KMS-11 (cell line): ENCODE measurements at regions not wholly inside any gene's neighbourhood (a gene's known extent, or its start where the extent isn't known, plus 50 kb on each side); places are given as distances from the start of the nearest gene placed in this dataset.

Source experiments
- H2AFZ ChIP-seq: fragments of 200-600 bp; sonication (generic); 2 replicates; pipeline ENCODE4 v1.6.1; 2016; ENCODE audit warnings: antibody characterized with exemption, mixed run types, low read depth
- H3K27ac ChIP-seq: fragments of 200-600 bp; sonication (generic); 2 replicates; pipeline ENCODE4 v1.6.1; 2016; ENCODE audit warnings: mild to moderate bottlenecking, mixed run types
- H3K27me3 ChIP-seq: fragments of 200-600 bp; sonication (generic); 2 replicates; pipeline ENCODE4 v1.6.1; 2017; ENCODE audit warnings: mild to moderate bottlenecking, low read depth, mixed run types, moderate library complexity; ENCODE audit not compliant: insufficient read depth
- H3K36me3 ChIP-seq: fragments of 200-600 bp; sonication (generic); 2 replicates; pipeline ENCODE4 v1.6.1; 2017; ENCODE audit warnings: mild to moderate bottlenecking, mixed run types; ENCODE audit not compliant: insufficient read depth
- H3K4me1 ChIP-seq: fragments of 200-600 bp; sonication (generic); 2 replicates; pipeline ENCODE4 v1.6.1; 2016; ENCODE audit warnings: mild to moderate bottlenecking, low read depth, mixed run types; ENCODE audit not compliant: poor library complexity, severe bottlenecking
- H3K4me2 ChIP-seq: fragments of 200-600 bp; sonication (generic); 2 replicates; pipeline ENCODE4 v1.7.0; 2016; ENCODE audit warnings: mild to moderate bottlenecking, mixed run types
- H3K4me3 ChIP-seq: fragments of 200-600 bp; sonication (generic); IDR thresholded peaks from 2 replicates; pipeline ENCODE4 v1.6.1; 2017; ENCODE audit warnings: low read depth, low read length, mixed read lengths; ENCODE audit not compliant: insufficient read depth
- H3K79me2 ChIP-seq: fragments of 200-600 bp; sonication (generic); 2 replicates; pipeline ENCODE4 v1.6.1; 2016; ENCODE audit warnings: low read depth, mixed run types; ENCODE audit not compliant: insufficient read depth
- H3K9ac ChIP-seq: fragments of 200-600 bp; sonication (generic); 2 replicates; pipeline ENCODE4 v1.6.1; 2016; ENCODE audit warnings: mild to moderate bottlenecking, mixed run types
- H4K20me1 ChIP-seq: fragments of 200-600 bp; sonication (generic); 2 replicates; pipeline ENCODE4 v1.6.1; 2016; ENCODE audit warnings: mild to moderate bottlenecking, mixed run types; ENCODE audit not compliant: insufficient read depth
- CTCF ChIP-seq: fragments of 200-600 bp; sonication (generic); conservative IDR thresholded peaks from 2 replicates; pipeline ENCODE4 v1.6.1; 2017; ENCODE audit warnings: low read depth, mild to moderate bottlenecking, antibody characterized with exemption, low read length, moderate library complexity, mixed read lengths

DNA sequence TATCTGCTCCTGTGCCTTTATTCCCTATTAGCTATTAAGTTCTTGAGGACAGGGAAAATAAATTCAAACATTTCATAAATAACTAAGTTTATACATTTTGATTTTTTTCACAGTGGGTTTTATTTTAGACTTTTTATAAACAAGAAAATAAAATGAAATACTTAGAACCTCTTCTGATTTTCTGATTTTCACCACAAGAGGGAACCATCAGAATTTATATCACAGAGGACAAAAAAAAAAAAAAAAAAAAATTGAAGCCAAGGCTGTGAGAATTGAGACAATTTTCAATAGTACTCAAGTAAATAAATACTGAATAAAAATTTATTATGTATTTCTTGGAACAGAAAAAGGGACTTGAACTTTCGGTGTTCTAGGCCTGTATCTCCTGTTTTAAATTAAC, 288.1 kb downstream of the SH3BGRL start:
- Histone ChIP-seq H2AFZ (no peak overlapping the region), H3K27me3 (no peaks in the 10 kb centered on the region)
- peak; percentile 44; the same call in 1 of the 2 replicates for TF ChIP-seq CTCF

GRCh38 chrX:81527881-81528440, 326.1 kb downstream of the SH3BGRL start:
- Histone ChIP-seq H3K4me1 (no peaks in the 10 kb centered on the region), H3K36me3 (no peaks in the 10 kb centered on the region), H3K79me2 (no peaks in the 10 kb centered on the region), H4K20me1 (no peaks in the 10 kb centered on the region), H2AFZ (no peak overlapping the region), H3K4me3 (no peak overlapping the region), H3K27ac (no peak overlapping the region), H3K27me3 (no peaks in the 10 kb centered on the region), H3K9ac (no peak overlapping the region), H3K4me2 (no peak overlapping the region)
- no peak for TF ChIP-seq CTCF

More for the DNA sequence above, 288.1 kb downstream of the SH3BGRL start:
- H3K79me2 ChIP-seq = no peaks in the 10 kb centered on the region
- no peak overlapping the region for H3K9ac ChIP-seq
- no peak overlapping the region for H3K4me3 ChIP-seq
- H3K4me2 ChIP-seq = no peak overlapping the region
- H3K36me3 ChIP-seq = no peaks in the 10 kb centered on the region
- no peak overlapping the region for H3K27ac ChIP-seq
- H4K20me1 ChIP-seq = no peaks in the 10 kb centered on the region
- no peaks in the 10 kb centered on the region for H3K4me1 ChIP-seq

- no peak overlapping the region for H3K4me3 ChIP-seq
- no peak overlapping the region for H2AFZ ChIP-seq
- TF ChIP-seq CTCF = no peak
- no peaks in the 10 kb centered on the region for H4K20me1 ChIP-seq
- no peak overlapping the region for H3K9ac ChIP-seq
- H3K4me1 ChIP-seq = no peaks in the 10 kb centered on the region
- H3K36me3 ChIP-seq = no peaks in the 10 kb centered on the region
- no peaks in the 10 kb centered on the region for H3K79me2 ChIP-seq
- no peak overlapping the region for H3K4me2 ChIP-seq
- no peaks in the 10 kb centered on the region for H3K27me3 ChIP-seq
- no peak overlapping the region for H3K27ac ChIP-seq
These were observed 335.8 kb downstream of the SH3BGRL start for GRCh38 chrX:81537723-81538122.

GRCh38 chrX:81542255-81542654, 340.4 kb downstream of the SH3BGRL start:
- Histone ChIP-seq H3K36me3 (no peaks in the 10 kb centered on the region), H3K4me3 (no peak overlapping the region), H2AFZ (no peak overlapping the region), H3K4me2 (no peak overlapping the region), H3K27ac (no peak overlapping the region), H3K4me1 (no peaks in the 10 kb centered on the region), H3K27me3 (no peaks in the 10 kb centered on the region), H3K79me2 (no peaks in the 10 kb centered on the region), H3K9ac (no peak overlapping the region), H4K20me1 (no peaks in the 10 kb centered on the region)
- TF ChIP-seq CTCF = no peak
